ENCODE measurements at regions not wholly inside any gene's neighbourhood (a gene's known extent, or its start where the extent isn't known, plus 50 kb on each side); places are given as distances from the start of the nearest gene placed in this dataset.
A peak's percentile ranks its signal among the peaks of the same experiment; 100 is the strongest.

- no peak overlapping the region for H3K4me3 Mint-ChIP-seq
- H3K4me3 ChIP-seq (ENCODE audit: low read length) = no peak overlapping the region
- H3K36me3 ChIP-seq (ENCODE audit: control insufficient read depth in 2 of 3, insufficient read depth in 3 of 3, low read length in 3 of 3) = no peaks in the 10 kb centered on the region
- DNase-seq (no peak), ATAC-seq (no peak)
- H3K9me3 ChIP-seq (ENCODE audit: control insufficient read depth in 2 of 3, low read length in 3 of 3) = peaks cover 0 to 9% (median 0%) of the 10 kb centered on the region in 3 experiments
- H3K4me1 ChIP-seq (ENCODE audit: control insufficient read depth in 2 of 2, insufficient read depth in 2 of 2, low read length in 2 of 2) = no peaks in the 10 kb centered on the region
- H3K9me3 Mint-ChIP-seq = peaks cover 10 to 60% (median 29%) of the 10 kb centered on the region in 11 donors
- H3K27me3 ChIP-seq (ENCODE audit: control insufficient read depth in 2 of 2, insufficient read depth in 2 of 2, low read length in 2 of 2) = no peaks in the 10 kb centered on the region
- H3K27me3 Mint-ChIP-seq = peaks cover 4 to 50% (median 20%) of the 10 kb centered on the region in 5 donors
- ChIA-PET CTCF (no interaction called here), POLR2A (no interaction called here)
- intact Hi-C loops (cut with micrococcal nuclease) = no loop called here
- no peaks in the 10 kb centered on the region for H3K4me1 Mint-ChIP-seq
- H3K27ac ChIP-seq (ENCODE audit: low read depth, low read length) = no peak overlapping the region
- H3K27ac Mint-ChIP-seq = no peak overlapping the region
- H3K36me3 Mint-ChIP-seq = peaks cover 0 to 25% (median 9%) of the 10 kb centered on the region in 5 donors
Observed at GRCh38 chr3:13947912-13948311, 68.0 kb upstream of the WNT7A start.

- intact Hi-C loops (cut with micrococcal nuclease) = no loop called here
- peaks cover 0 to 2% (median 0%) of the 10 kb centered on the region in 7 donors for H3K4me1 Mint-ChIP-seq
- no peaks in the 10 kb centered on the region for H3K36me3 Mint-ChIP-seq
- Histone ChIP-seq H3K4me1 (ENCODE audit: control insufficient read depth in 2 of 2, insufficient read depth in 2 of 2, low read length in 2 of 2) (no peaks in the 10 kb centered on the region), H3K4me3 (ENCODE audit: low read length) (no peak overlapping the region), H3K27me3 (ENCODE audit: control insufficient read depth in 2 of 2, insufficient read depth in 2 of 2, low read length in 2 of 2) (no peaks in the 10 kb centered on the region), H3K9me3 (ENCODE audit: control insufficient read depth in 2 of 3, low read length in 3 of 3) (no peaks in the 10 kb centered on the region), H3K27ac (ENCODE audit: low read depth, low read length) (no peak overlapping the region), H3K36me3 (ENCODE audit: control insufficient read depth in 2 of 3, insufficient read depth in 3 of 3, low read length in 3 of 3) (no peaks in the 10 kb centered on the region)
- peaks cover 0 to 20% (median 9%) of the 10 kb centered on the region in 5 donors for H3K27me3 Mint-ChIP-seq
- no peak overlapping the region for H3K4me3 Mint-ChIP-seq
- ChIA-PET POLR2A (no interaction called here), CTCF (interaction anchor here (0.5 kb wide), 1 partner anchor 630 kb away, joined by 3 read pairs; no protein-coding TSS in a partner anchor)
- peaks cover 3 to 21% (median 9%) of the 10 kb centered on the region in 11 donors for H3K9me3 Mint-ChIP-seq
- no peak overlapping the region for H3K27ac Mint-ChIP-seq
- DNase-seq = no peak
- no peak for ATAC-seq
Observed at GRCh38 chr3:13939206-13939605, 59.3 kb upstream of the WNT7A start.

DNA sequence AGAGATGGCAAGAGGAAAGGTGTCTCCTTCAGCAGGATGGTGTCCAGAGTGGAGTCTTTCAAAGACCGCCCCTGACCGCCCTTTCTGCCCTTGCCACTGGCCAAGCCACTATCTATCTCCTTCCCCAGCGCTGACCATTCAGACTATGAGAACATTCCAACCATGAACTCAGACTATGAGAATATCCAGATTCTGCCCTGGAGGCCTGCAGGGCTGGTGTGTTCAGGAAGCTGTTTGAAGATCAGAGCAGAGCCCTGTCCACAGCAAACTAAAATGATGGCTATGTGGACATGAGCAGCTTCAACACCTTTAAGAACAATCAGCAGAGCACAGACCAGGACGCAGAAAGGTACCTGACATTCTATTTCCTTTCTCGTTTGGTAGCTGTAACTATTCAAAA lies 57.3 kb upstream of the WNT7A start:
- Histone ChIP-seq H3K4me3 (ENCODE audit: low read length) (no peak overlapping the region), H3K36me3 (ENCODE audit: control insufficient read depth in 2 of 3, insufficient read depth in 3 of 3, low read length in 3 of 3) (no peaks in the 10 kb centered on the region), H3K9me3 (ENCODE audit: control insufficient read depth in 2 of 3, low read length in 3 of 3) (peaks cover 0 to 4% (median 0%) of the 10 kb centered on the region in 3 experiments), H3K4me1 (ENCODE audit: control insufficient read depth in 2 of 2, insufficient read depth in 2 of 2, low read length in 2 of 2) (peaks cover 0 to 5% of the 10 kb centered on the region in 2 donors), H3K27me3 (ENCODE audit: control insufficient read depth in 2 of 2, insufficient read depth in 2 of 2, low read length in 2 of 2) (peaks cover 0 to 3% of the 10 kb centered on the region in 2 donors), H3K27ac (ENCODE audit: low read depth, low read length) (no peak overlapping the region)
- DNase-seq = no peak
- intact Hi-C loops (cut with micrococcal nuclease) = no loop called here
- ATAC-seq = no peak
- peaks cover 0 to 12% (median 5%) of the 10 kb centered on the region in 11 donors for H3K9me3 Mint-ChIP-seq
- POLR2A ChIA-PET = no interaction called here
- peaks cover 0 to 35% (median 18%) of the 10 kb centered on the region in 5 donors for H3K27me3 Mint-ChIP-seq
- H3K36me3 Mint-ChIP-seq = peaks cover 0 to 4% (median 0%) of the 10 kb centered on the region in 5 donors
- CTCF ChIA-PET = no interaction called here
- peaks cover 0 to 4% (median 0%) of the 10 kb centered on the region in 7 donors for H3K4me1 Mint-ChIP-seq
- no peak overlapping the region for H3K4me3 Mint-ChIP-seq
- no peak overlapping the region for H3K27ac Mint-ChIP-seq

GRCh38 chr3:13935494-13936094 lies 55.7 kb upstream of the WNT7A start:
- Mint-ChIP-seq H3K4me1 (peaks cover 0 to 5% (median 3%) of the 10 kb centered on the region in 7 donors), H3K9me3 (peaks cover 6 to 24% (median 13%) of the 10 kb centered on the region in 11 donors), H3K27ac (peak overlapping the region in 1 of 9 donors; percentile 38), H3K36me3 (peaks cover 0 to 12% (median 6%) of the 10 kb centered on the region in 5 donors), H3K27me3 (peaks cover 0 to 49% (median 29%) of the 10 kb centered on the region in 5 donors), H3K4me3 (peak overlapping the region in 1 of 10 donors; percentile 40)
- CTCF ChIA-PET = no interaction called here
- H3K27me3 ChIP-seq (ENCODE audit: control insufficient read depth in 2 of 2, insufficient read depth in 2 of 2, low read length in 2 of 2) = peaks cover 0 to 3% of the 10 kb centered on the region in 2 donors
- no peak overlapping the region for H3K4me3 ChIP-seq (ENCODE audit: low read length)
- no peaks in the 10 kb centered on the region for H3K36me3 ChIP-seq (ENCODE audit: control insufficient read depth in 2 of 3, insufficient read depth in 3 of 3, low read length in 3 of 3)
- peaks cover 0 to 5% of the 10 kb centered on the region in 2 donors for H3K4me1 ChIP-seq (ENCODE audit: control insufficient read depth in 2 of 2, insufficient read depth in 2 of 2, low read length in 2 of 2)
- peaks cover 0 to 6% (median 0%) of the 10 kb centered on the region in 3 experiments for H3K9me3 ChIP-seq (ENCODE audit: control insufficient read depth in 2 of 3, low read length in 3 of 3)
- no peak overlapping the region for H3K27ac ChIP-seq (ENCODE audit: low read depth, low read length)
- intact Hi-C loops (cut with micrococcal nuclease) = no loop called here
- POLR2A ChIA-PET = no interaction called here
- DNase-seq (no peak), ATAC-seq (no peak)

GRCh38 chr3:13934813-13935212 lies 54.9 kb upstream of the WNT7A start:
- peaks cover 0 to 49% (median 29%) of the 10 kb centered on the region in 5 donors for H3K27me3 Mint-ChIP-seq
- Histone ChIP-seq H3K9me3 (ENCODE audit: control insufficient read depth in 2 of 3, low read length in 3 of 3) (peaks cover 0 to 6% (median 0%) of the 10 kb centered on the region in 3 experiments), H3K4me1 (ENCODE audit: control insufficient read depth in 2 of 2, insufficient read depth in 2 of 2, low read length in 2 of 2) (peaks cover 0 to 5% of the 10 kb centered on the region in 2 donors), H3K27me3 (ENCODE audit: control insufficient read depth in 2 of 2, insufficient read depth in 2 of 2, low read length in 2 of 2) (peaks cover 0 to 3% of the 10 kb centered on the region in 2 donors), H3K36me3 (ENCODE audit: control insufficient read depth in 2 of 3, insufficient read depth in 3 of 3, low read length in 3 of 3) (no peaks in the 10 kb centered on the region), H3K27ac (ENCODE audit: low read depth, low read length) (no peak overlapping the region), H3K4me3 (ENCODE audit: low read length) (no peak overlapping the region)
- no peak for ATAC-seq
- POLR2A ChIA-PET = no interaction called here
- CTCF ChIA-PET = interaction anchor here (0.7 kb wide), 1 partner anchor 613 kb away, joined by 3 read pairs; no protein-coding TSS in a partner anchor
- peaks cover 6 to 28% (median 13%) of the 10 kb centered on the region in 11 donors for H3K9me3 Mint-ChIP-seq
- H3K36me3 Mint-ChIP-seq = peaks cover 0 to 12% (median 6%) of the 10 kb centered on the region in 5 donors
- H3K27ac Mint-ChIP-seq = no peak overlapping the region
- H3K4me3 Mint-ChIP-seq = no peak overlapping the region
- DNase-seq = no peak
- intact Hi-C loops (cut with micrococcal nuclease) = no loop called here
- peaks cover 0 to 5% (median 3%) of the 10 kb centered on the region in 7 donors for H3K4me1 Mint-ChIP-seq

DNA sequence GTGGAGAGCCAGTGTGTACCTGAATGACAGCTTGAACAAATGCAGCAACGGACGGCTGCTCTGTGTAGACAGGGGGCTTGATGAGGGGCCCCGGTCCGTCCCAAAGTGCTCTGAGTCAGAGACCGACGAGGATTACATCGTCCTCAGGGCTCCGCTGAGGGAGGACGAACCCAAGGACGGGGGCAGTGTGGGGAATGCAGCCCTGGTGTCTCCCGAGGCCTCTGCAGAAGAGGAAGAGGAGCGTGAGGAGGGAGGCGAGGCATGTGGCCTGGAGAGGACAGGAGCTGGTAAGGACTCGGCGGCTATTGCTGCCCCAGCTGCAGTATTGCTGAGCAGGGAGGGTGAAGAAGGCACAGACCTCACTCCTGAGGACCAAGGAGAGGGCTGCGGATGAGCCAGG lies 54.4 kb upstream of the WNT7A start:
- Histone ChIP-seq H3K27me3 (ENCODE audit: control insufficient read depth in 2 of 2, insufficient read depth in 2 of 2, low read length in 2 of 2) (peaks cover 0 to 3% of the 10 kb centered on the region in 2 donors), H3K4me3 (ENCODE audit: low read length) (no peak overlapping the region), H3K4me1 (ENCODE audit: control insufficient read depth in 2 of 2, insufficient read depth in 2 of 2, low read length in 2 of 2) (peaks cover 0 to 5% of the 10 kb centered on the region in 2 donors), H3K9me3 (ENCODE audit: control insufficient read depth in 2 of 3, low read length in 3 of 3) (peaks cover 0 to 6% (median 0%) of the 10 kb centered on the region in 3 experiments), H3K27ac (ENCODE audit: low read depth, low read length) (no peak overlapping the region), H3K36me3 (ENCODE audit: control insufficient read depth in 2 of 3, insufficient read depth in 3 of 3, low read length in 3 of 3) (no peaks in the 10 kb centered on the region)
- DNase-seq = no peak
- intact Hi-C loops (cut with micrococcal nuclease) = no loop called here
- peaks cover 0 to 49% (median 29%) of the 10 kb centered on the region in 5 donors for H3K27me3 Mint-ChIP-seq
- peak overlapping the region in 3 of 10 donors; percentile 25 to 74 (median 26) for H3K4me3 Mint-ChIP-seq
- H3K9me3 Mint-ChIP-seq = peaks cover 6 to 32% (median 13%) of the 10 kb centered on the region in 11 donors
- peaks cover 0 to 12% (median 6%) of the 10 kb centered on the region in 5 donors for H3K36me3 Mint-ChIP-seq
- ATAC-seq = no peak
- CTCF ChIA-PET = interaction anchor here (0.7 kb wide), 1 partner anchor 613 kb away, joined by 3 read pairs; no protein-coding TSS in a partner anchor
- no peak overlapping the region for H3K27ac Mint-ChIP-seq
- peaks cover 0 to 5% (median 3%) of the 10 kb centered on the region in 7 donors for H3K4me1 Mint-ChIP-seq
- POLR2A ChIA-PET = no interaction called here
